Lower leg skin (tissue), 4 donors: ENCODE measurements at regions not wholly inside any gene's neighbourhood (a gene's known extent, or its start where the extent isn't known, plus 50 kb on each side); places are given as distances from the start of the nearest gene placed in this dataset.
A peak's percentile ranks its signal among the peaks of the same experiment; 100 is the strongest.

Experiments used
- DNase-seq, 2 donors: peaks; one replicate each; pipeline ENCODE4 v3.0.0-alpha.2; 2019; ENCODE audit warnings: low spot score in 2 of 2
- H3K4me3 ChIP-seq: fragments of 200-600 bp; sonication (generic); 2 replicates; pipeline ENCODE4 v1.5.1; 2017; ENCODE audit warnings: mild to moderate bottlenecking, low read depth; ENCODE audit not compliant: poor library complexity, severe bottlenecking
- CTCF ChIP-seq, 3 donors: fragments of 450-650 bp; IDR thresholded peaks; one replicate each; pipeline ENCODE4 v1.5.1; 2016; ENCODE audit warnings: antibody characterized with exemption in 3 of 3, mild to moderate bottlenecking in 3 of 3, moderate library complexity in 2 of 3
- POLR2A ChIP-seq, 2 donors: fragments of 450-650 bp; IDR thresholded peaks; one replicate each; pipeline ENCODE4 v1.6.1; 2016 to 2017; ENCODE audit warnings: antibody characterized with exemption in 2 of 2, mild to moderate bottlenecking in 1 of 2, moderate library complexity in 1 of 2
- WGBS, 2 donors: methylation state at CpG; one replicate each; pipeline ENCODE4 v1.1.5; 2018; 5-methylcytosine and 5-hydroxymethylcytosine counted together
- intact Hi-C: fragments of 100-400 bp; cut with DNase I; formaldehyde crosslinking; loops from one replicate; pipeline ENCODE4 v1.15.0; 2023; ENCODE audit warnings: low total_unique reads

DNA sequence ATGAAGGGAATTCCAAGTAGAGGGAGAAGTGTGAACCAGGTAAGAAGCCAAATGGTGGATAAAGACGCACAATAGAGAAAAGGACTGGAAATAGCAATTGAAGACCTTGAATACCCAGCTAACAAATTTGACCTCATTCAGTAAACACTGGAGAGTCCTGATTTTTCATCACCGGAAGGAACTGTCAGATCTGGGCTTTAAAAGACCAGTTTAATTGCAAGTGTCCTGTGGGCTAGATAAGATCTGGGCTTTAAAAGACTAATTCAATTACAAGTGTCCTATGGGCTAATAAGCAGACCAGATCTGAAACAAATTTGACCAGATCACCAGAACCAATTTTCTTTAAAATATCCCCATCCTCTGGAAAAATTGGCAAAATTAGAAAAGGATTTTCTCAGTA lies 380.0 kb downstream of the ACTL7B start:
- DNase-seq = no peak
- TF ChIP-seq POLR2A (IDR thresholded peaks at IDR 0.05) = no peak
- TF ChIP-seq CTCF (IDR thresholded peaks at IDR 0.05) = no peak
- no peak overlapping the region for H3K4me3 ChIP-seq
- WGBS, 2 donors = 82 to 93% methylated on average over 2 of the region's 2 CpGs
- intact Hi-C loops = no loop called here

DNA sequence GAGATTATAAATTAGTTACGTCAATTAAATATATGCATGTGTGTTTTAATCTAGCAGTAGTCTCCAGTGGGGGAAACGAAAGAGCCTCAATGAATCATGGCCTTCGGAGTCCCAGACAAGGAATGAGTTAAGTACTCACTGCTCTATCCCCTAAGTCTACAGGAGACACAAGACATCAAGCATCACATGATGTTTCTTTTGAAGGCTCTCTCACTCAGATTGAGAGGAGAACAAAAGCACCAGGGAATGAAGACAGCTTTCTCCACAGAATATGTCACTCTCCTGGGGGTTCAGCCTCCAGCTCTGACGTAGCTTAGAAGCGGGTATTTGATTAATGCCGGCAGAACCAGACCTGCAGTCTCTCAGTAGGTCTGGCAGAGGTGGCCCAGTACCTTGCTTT lies 381.4 kb downstream of the ACTL7B start:
- TF ChIP-seq CTCF (IDR thresholded peaks at IDR 0.05) = no peak
- no peak for TF ChIP-seq POLR2A (IDR thresholded peaks at IDR 0.05)
- no peak for DNase-seq
- WGBS, 2 donors = 56 to 79% methylated on average over 6 of the region's 6 CpGs
- no peak overlapping the region for H3K4me3 ChIP-seq
- intact Hi-C loops = no loop called here

DNA sequence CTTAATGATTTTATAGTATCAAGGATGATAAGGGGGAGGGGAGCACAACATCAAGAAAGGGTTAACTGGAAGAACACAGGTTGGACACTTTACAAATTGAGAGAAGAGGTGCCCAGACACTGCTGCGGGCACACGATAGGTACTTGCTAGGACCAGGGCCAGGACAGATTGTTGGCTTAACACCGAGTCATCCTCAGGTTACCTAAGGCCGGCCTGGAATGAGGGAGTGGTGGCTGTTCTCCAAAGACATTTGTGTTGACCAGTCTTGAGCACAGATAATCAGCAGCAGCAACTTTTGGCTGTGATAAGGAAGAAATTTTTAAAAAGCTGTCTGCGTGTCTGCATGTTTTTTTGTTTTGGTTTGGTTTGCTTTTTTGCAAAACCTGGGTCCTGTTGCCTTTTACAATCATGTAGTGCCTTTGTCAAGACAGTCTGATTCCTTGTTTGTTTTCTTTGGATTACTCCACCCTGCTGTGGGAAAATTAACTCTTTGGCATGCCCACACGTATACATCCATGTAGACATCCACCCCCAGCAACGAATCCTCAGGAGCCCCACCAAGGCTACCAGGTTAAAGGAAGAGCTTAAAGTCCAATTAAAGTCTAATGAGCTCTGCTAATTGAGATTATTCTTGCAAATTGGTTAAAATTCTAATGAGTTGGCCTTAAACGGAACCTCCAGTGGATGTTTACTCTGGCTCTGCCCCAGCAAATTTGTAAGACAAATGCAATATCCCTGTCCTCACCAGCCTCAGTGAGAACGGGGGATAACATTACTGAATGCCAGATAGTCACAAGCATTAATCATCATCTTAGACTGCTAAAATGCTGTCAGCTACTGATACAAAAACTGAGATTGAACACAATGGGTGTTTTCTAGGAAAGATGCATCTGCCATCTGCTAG lies 382.3 kb downstream of the ACTL7B start:
- 21 to 25% methylated on average over 9 of the region's 9 CpGs for WGBS, 2 donors
- intact Hi-C loops = no loop called here
- DNase-seq = peak in 1 of 2 donors; percentile 57
- no peak overlapping the region for H3K4me3 ChIP-seq
- TF ChIP-seq CTCF (IDR thresholded peaks at IDR 0.05) = no peak
- TF ChIP-seq POLR2A (IDR thresholded peaks at IDR 0.05) = no peak

DNA sequence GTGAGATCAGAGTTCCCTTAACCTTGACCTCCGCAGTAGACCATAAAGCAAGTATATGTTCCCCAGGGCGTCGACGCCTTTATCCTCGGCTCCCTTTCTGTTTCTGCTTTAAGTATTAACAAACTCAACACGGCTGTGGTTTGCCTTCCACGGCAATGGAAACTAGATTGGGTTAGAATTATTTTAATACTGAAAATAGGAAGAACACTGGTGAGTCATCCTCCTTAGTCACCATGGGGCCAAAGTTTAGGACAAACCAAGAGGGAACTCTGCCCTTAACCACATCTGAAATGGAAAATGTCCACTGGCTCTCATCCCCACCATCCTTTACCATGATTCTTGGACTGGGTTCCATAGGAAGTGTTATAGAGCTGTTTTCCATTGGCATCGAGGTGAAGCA lies 386.1 kb downstream of the ACTL7B start:
- TF ChIP-seq POLR2A (IDR thresholded peaks at IDR 0.05) (no peak), CTCF (IDR thresholded peaks at IDR 0.05) (no peak)
- intact Hi-C loops = no loop called here
- DNase-seq = no peak
- 78 to 82% methylated on average over 8 of the region's 8 CpGs for whole genome bisulfite sequencing, 2 donors
- no peak overlapping the region for H3K4me3 ChIP-seq

GRCh38 chr9:108468364-108468763 lies 387.4 kb downstream of the ACTL7B start:
- 90 to 91% methylated on average over 4 of the region's 4 CpGs for WGBS, 2 donors
- no peak overlapping the region for H3K4me3 ChIP-seq
- intact Hi-C loops = no loop called here
- DNase-seq = no peak
- TF ChIP-seq POLR2A (IDR thresholded peaks at IDR 0.05) (no peak), CTCF (IDR thresholded peaks at IDR 0.05) (no peak)
